GM21529 (cell line): ENCODE measurements at regions not wholly inside any gene's neighbourhood (a gene's known extent, or its start where the extent isn't known, plus 50 kb on each side); places are given as distances from the start of the nearest gene placed in this dataset.
"Not testable (repeated sequence)": the region's sequence is repeated elsewhere in the genome, so short reads cannot be mapped to it uniquely, and the experiment has no call there.

Experiments
- ATAC-seq: cut with Tn5 transposase; IDR thresholded peaks from one replicate; pipeline ENCODE4 v1.9.1; 2021; ENCODE audit not compliant: unreplicated experiment

DNA sequence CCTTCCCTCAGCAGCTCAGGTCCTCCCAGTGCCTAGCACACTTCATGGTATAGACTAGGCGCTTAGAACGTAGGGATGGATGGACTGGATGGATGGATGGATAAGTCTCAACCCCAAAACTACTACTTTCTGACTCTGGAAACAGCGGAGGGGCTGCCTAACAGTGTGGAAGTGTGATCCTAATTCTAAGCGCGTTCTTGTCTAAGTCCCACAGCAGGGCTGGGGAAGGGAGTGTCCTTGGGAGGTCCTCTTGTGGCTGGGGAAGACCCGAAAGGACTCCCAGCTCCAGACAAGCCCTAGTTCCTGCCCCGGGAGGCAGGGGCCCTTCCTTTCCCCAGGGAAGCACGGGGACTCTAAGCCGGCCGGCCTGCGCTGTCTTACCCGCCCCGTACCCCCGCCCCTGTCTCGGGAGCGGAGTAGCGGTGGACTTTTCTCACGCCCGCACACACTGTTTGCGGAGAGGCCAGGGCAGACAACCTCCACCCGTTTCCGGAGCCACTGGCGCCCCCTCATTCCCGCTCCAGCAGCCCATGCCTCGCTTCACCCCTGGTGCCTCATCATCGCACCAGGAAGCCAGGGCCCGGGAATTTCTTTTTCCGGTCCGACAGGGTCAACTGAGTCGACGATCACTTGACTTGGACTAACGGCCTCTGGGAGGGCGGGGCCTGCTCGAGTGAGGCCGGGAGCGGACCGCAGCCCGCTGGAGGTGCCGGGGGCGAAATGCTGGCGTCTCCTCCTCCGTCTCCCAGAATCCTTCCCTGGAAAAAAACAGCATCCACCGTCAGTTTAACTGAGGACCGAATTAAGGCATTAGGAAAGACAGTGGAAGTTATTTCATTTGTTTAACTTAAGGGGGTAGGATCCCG is 133.3 kb downstream of the TBC1D2B start:
- ATAC-seq: peak; percentile 76

DNA sequence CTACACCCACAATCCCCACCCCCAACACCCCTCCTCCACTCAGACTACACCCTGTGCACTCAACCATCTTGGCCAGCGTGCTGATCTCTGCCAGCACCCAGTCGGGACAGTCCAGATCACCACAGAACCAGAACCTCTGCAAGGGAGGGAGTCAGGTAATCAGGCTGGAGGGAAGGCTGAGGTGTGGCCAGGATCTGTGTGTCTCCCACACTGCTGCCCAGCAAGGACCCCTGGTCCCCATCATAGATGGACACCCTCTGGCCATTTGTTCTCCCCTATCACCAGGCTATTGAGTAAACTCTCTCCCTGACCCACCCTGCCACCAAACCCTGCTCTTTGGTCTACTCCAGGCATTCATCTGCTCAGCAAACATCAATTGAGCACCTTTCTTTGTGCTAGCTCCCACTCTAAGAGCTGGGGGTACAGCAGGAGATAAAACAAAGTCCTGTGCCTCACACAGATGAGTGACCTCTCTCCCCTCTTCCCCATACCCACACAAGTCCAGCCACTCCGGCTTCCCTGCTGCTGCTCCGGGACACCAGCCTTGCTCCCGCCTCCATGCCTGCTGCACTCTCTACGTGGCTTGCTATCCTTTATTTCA is 134.8 kb downstream of the TBC1D2B start:
- ATAC-seq: no peak

DNA sequence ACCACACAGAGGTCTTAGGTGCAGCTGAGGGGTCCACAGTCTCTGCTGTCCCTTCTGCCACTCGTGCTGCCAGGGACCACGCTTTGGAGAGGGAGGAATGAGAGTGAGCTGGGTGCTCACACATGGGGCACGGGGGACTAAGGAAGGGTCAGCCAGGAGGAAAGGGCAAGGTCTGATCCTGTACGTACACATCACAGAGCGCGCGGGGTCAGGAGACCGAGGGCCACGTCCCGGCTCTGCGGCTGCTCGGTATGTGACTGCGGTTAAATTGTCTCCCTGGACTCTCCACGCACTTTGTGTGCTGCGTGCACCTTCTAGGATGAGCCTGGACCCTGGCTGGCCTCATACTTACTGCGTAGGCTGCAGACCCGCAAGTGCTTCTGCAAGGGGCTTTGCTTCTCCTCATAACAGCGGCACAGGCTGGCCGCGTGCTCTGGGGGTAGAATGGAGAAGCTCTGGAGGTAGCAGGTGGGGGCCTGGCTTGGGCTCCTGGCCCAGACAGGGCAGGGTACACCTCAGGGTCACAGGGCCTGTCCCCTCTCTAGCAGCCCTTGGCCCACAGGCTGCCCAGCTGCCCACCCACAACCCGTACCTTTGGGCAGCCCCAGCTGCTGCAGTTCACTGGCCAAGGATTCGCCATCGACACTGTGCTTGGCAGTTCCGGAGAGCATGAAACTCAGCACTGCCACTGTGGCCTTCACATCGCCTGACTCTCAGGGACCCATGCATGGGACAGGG is 136.3 kb downstream of the TBC1D2B start:
- not testable (repeated sequence) for ATAC-seq

DNA sequence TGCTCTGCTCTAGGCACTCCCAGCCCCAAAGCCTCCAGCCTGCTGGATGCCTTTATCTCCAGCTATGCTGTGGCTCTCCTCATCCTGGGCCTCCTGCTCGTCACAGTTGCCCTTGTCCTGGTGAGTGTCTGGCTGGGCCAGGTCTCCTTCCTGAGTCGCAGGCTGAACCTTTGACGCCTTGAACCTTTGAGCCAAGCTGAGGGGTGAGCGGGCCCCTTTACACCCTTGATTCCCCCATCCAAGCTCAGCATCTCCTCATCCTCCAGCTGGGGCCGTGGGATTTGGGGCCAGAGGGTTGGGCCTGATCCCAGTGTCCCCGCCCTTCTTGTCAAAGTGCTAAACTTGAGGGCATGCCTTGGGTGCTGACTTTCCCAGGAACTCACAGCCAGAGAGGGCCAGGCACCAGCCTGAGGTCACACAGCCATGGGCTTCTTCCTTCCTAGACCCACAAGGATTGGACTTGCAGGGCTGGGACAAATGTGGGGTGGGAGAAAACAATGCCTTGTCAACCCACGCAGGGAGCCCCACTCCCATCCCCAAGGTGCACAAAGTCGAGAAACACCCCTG is 137.0 kb downstream of the TBC1D2B start:
- ATAC-seq: no peak

DNA sequence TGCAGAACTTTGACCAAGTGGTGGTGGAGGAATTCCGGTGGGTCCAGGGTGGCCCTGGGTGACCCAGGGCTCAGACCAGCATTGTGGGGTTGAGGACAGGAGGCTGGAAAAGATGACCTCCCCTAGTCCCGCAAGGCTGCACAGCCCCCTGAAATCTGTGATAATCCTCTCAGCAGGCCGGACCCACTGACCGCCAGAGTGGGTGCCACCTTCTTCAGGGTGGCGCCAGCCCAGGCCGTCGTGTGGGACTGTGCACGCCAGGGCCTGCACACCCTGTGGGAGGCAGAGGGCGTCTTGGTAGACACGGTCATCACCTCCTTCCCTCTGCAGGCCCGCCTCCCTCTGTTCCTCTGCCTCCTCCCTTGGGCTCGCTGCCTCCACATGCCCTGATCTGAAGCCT is 137.7 kb downstream of the TBC1D2B start:
- ATAC-seq: no peak

DNA sequence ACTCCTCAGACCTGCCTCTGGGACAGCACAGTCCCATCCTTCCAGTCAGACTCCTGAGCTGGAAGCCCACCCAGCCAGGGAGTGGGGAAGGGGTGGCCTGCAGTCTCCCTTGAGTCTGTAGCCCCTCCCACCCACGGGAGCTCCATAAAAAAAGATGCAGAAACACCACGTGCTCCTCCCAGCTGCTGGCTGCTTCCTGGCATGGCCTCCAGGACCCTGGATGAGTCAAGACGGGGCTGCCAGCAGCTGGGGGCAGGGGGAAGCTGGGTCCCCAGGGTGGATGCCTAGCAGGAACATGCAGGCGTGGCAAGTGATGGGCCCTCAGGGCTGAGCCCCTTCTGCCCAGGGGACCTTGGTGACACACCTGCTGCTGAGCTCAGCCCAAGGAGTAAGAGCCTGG is 138.5 kb downstream of the TBC1D2B start:
- not testable (repeated sequence) for ATAC-seq

DNA sequence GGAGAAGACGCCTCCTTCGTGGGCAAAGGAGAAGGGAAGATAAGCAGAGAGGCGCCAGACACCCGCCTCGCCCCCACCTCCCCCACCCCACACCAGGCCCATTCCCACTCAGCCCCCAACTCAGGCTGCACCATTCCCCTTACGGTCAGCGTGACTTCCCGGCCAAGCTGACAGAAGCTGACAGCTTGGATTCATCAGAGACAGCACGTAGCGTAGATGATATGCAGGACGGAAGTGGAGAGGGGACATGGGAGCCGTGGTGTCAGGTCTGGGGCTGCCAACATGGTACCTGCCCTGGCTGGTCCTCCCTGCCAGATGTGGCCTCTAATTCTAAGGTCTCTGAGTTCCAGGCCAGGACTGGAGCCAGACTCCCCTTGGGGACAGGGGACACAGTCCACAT is 139.0 kb downstream of the TBC1D2B start:
- ATAC-seq: not testable (repeated sequence)

DNA sequence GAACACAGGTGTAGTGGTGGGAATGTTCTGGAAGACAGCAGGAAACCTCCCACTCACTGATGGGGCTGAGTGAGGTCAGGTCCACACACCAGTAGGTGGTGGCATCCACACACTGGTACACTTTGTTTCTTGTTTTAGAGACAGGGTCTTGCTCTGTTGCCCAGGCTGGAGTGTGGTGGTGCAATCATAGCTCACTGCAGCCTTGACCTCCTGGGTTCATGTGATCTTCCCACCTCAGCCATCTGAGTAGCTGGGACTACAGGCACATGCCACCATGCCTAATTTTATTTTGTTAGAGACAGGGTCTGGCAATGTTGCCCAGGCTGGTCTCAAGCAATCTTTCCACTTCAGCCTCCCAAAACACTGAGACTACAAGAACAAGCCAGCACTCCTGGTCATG is 140.9 kb downstream of the TBC1D2B start:
- not testable (repeated sequence) for ATAC-seq

DNA sequence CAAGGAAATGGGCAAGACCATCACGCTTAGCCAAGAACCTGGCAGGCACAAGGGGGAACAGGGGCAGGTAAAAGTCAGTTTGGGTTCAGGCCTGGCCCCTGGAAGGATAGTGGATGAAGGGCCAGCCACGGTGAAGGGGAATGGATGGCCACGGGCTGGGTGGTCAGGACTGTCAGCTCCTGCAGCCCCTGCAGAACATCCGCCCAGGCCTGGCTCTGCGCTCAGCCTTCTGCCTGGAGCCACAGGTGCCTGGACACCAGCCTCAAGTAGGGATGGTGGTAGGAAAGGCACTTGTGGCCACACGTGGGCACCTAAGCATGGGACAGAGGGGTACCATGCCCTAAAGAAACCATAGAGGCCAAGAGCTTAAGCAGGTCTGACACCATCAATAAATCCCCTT is 143.0 kb downstream of the TBC1D2B start:
- not testable (repeated sequence) for ATAC-seq

DNA sequence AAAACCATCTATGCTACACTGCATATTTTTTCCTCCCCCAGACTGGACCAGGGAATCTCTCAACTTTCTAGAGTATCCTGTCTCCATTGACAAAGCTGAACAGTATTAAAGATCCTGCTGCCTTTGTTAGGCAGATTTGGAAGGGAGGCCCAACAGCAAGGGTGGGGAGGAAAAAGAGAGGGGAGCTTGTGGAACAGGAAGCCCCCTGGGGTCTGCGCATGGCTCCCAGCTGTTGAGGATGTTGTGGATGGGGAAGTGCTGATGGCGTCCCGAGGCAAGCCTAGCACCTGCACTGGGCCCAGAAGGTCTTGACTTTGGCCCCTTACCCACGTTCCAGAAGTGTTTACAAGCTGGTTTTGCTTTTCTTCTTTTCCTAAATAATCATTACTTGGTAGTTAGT is 146.6 kb downstream of the TBC1D2B start:
- not testable (repeated sequence) for ATAC-seq

DNA sequence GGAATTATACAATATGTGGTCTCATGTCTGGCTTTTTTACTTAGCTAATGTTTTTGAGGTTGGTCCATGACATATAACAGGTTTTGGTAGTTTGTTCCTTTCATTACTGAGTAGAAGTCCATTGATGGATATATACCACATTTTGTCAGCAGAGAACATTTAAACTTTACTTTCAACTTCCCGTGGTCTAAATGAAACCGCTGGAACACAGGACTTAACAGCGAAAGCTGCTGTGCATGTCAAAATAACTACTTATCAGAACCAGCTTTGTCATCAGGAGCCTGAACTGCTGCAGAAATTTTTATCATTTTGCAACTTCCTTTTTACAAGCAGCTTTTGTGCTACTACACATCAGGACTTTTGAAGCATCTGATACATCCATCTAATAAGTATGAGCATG is 147.0 kb downstream of the TBC1D2B start:
- not testable (repeated sequence) for ATAC-seq

DNA sequence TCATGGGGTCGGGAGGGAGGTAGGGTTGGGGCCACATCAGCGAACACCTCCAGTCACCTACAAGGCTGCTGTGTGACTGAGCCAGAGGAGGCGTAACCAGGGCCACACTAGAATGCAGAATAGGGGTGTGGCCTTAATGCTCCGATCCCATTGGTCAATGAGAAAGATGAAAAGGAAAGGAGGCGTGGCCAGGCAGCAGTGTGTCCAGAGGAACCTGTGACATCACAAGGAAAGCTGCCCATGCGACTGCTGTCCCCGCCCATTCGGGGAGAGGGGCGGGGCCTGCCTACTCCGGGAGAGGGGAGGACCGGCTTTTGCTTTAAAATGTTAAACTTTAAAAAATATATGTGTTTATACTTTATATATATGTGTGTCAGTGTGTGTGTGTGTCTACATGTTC is 150.7 kb downstream of the TBC1D2B start:
- not testable (repeated sequence) for ATAC-seq

DNA sequence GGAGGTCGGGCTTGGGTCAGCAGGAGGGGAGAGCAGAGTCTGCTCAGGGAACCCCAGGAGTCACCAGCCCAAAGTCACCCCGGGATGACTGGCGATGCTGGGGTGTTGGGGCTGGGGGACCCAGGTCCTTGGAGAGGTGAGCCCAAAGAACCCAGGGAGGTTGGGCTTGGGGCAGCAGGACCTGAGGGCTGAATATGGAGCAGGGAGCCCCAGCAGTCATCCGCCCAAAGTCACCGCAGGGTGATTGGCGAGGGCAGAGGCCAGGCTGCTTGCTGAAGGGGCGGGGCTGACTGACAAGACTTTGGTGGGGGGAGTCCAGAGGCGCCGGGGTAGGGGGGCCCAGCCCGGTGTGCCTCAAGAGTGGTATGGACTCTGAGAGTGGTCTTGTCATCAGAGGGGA is 151.2 kb downstream of the TBC1D2B start:
- not testable (repeated sequence) for ATAC-seq

DNA sequence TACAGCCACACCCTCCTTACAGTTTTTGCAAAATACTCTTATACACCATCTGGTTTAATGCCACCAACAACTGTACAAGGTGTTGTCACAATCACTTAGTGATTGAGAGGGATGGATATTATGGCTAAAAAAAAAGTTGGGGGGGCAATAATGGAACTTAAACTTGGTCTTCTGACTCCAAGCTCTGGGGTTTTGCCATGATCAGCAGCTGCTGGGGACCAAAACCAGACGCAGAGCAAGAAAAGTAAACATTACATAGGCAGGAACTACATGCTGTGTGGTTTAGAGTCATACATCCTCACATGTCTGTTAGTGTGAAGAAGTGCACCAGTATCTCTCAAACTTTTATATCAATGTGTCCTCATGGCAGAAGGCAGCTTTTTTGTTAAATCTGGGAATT is 152.4 kb downstream of the TBC1D2B start:
- not testable (repeated sequence) for ATAC-seq

DNA sequence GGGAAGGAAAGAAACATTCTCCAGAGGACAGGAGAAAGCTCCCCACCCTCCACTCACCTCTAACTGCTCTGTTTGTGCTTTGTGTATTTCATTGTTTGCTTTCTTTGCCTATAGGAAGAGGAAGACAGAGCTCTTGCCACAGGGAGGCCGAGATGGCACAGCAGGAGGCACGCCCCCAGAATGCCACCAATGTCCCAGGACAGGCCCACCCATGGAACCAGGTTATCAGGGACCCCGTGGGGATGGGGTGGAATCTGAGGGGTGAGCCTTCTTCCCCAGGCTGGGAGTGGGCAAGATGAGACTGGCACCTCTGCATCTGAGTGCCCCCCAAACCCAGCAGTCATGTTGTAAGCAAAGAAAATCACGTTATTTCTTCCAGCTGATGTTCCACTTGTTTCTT is 155.8 kb downstream of the TBC1D2B start:
- no peak for ATAC-seq

DNA sequence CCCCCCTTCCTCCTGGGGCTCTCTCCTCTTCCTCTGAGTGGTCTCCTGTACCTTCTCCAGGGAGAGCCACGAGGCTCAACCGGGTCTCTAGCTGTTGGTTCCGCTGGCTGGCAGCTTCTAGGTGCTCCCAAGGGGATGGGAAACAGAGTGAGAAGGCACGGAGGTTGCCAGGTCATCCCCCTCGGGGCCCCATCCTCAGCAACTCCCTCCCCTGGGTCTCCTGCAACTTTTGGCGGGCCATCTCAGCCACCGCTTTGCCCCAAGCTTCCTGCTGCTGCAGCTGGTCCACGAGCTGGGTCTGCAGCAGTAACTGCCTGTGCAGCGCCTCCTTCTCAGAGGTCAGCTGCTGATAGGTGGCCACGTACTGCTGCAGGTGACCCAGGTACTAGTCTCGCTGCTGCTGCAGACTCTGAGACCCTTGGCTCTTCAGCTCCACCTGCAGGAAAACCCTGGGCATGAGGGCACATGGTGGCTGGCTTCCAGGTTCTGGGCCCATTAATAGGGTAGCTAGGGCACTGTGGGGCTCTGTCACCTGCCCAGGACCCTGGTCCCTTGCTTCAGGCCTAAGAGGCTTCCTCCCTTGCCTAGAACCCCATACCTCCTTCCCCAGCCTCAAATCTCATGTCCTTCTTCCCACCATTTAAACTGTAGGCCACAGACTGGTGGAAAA is 160.4 kb downstream of the TBC1D2B start:
- not testable (repeated sequence) for ATAC-seq

DNA sequence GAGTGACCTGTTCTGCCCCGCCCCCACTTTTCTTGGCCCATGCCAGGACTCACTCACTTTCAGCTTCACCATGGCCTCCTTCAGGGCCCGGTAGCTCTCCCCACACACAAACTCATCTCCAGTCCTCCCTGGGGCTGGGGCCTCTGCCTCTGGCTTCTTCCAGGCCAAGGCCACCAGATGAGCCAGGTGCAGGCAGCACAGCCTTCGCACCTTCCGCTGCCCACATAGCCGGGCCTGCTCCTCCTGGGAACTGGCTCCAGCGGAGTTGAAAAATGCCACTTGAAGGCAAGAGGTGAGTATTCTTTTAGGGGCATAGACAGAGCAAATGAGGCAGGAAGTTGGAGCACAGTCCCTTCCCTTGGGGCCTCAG is 161.6 kb downstream of the TBC1D2B start:
- not testable (repeated sequence) for ATAC-seq

DNA sequence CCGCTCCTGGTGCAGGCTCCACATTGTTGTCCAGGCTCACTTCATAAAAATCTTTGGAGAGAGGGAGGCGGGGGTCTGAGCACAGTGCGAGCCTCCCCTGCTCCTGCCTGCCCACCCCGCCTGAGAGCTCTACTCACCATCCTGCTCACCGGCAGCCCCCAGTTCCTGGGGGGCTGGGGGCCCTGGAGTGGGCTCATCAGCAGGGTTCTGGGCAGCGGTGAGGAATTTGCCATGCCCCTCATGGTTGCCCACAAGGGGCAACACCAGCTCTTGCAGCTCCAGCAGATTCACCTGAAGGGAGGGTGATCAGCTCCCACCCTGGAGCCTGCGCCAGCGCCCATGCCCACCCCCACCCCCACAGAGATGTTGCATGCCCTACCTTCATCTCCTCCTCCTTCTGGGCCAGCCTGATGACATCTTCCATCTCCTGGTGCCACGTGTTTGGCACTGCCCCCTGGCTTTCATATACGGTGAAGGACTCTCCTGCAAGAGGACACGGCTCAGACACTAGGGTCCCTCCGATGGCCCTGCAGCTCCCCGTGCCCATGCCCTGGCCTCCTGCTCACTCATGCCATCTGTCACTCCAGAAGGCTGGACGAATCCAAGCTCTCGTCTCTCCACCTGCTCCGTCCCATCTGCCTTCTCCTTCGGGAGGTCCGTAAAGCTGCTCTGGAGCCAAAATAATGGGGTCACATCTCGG is 162.1 kb downstream of the TBC1D2B start:
- ATAC-seq: no peak

DNA sequence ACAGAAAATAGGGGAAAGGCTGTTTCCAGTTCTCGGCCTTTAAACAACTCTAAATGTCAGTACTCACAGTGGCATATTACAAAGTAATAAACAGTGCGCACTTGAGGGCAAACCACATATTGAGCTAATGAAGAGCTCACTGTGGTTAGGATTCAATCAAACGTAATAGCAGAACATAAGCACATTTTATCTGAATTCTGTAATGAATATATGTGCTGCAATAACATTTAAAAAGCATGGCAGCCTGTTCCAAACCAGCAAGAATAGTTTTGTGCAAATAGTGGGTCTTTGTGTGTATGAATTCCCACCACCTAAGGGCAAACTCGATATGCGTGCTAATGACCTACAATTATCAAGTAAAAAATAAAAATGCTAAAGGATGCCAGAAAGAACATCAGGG is 163.0 kb downstream of the TBC1D2B start:
- ATAC-seq: not testable (repeated sequence)
